SIG-M5 treated with dmso at 0.1 percent for 504 hours (cell line): ENCODE measurements at regions not wholly inside any gene's neighbourhood (a gene's known extent, or its start where the extent isn't known, plus 50 kb on each side); places are given as distances from the start of the nearest gene placed in this dataset.
"Not testable (repeated sequence)": the region's sequence is repeated elsewhere in the genome, so short reads cannot be mapped to it uniquely, and the experiment has no call there.

ENCODE experiments used
- DNase-seq: peaks from one replicate; lab custom pipeline; 2025; ENCODE audit not compliant: unreplicated experiment; lab: John Stamatoyannopoulos, UW

DNA sequence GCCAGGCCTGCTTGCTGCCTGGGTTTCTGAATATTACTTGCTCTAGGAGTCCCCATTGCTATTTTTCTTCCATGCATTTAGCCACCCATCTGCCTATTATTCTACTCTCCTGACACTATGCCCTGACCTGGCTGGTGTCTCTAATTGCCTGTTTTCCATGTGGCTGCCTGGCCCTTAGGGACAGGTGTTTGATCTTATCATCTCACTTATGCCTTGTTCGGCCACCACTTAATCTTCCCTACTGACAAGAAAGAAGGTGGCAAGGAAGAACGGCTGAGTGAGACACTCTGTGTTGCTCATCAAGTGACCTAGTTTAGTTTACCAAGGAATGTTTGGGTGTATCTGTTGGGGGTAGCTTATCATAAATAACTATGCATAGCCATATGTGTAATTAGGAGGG, 50.4 kb upstream of the RAPH1 start:
- DNase-seq, result no peak

DNA sequence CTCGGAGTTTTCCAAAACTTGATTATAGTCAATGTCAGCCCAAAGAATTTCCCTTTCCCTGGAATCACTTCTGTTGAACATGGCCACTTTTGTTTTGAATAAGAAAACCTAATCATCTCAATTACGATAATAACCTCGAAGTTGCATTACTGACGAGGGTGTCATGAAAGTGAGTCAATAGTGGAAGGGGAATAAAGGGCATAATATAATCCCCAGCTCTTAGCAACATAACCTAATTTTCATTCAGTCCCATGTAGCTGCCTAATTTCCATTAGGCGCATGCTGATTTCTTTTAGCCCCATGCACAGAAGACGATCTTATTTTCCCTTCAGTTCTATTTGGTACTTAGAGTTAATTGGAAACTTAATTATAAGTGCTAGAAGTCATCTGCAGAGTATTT, 51.1 kb upstream of the RAPH1 start:
- DNase-seq, result no peak

DNA sequence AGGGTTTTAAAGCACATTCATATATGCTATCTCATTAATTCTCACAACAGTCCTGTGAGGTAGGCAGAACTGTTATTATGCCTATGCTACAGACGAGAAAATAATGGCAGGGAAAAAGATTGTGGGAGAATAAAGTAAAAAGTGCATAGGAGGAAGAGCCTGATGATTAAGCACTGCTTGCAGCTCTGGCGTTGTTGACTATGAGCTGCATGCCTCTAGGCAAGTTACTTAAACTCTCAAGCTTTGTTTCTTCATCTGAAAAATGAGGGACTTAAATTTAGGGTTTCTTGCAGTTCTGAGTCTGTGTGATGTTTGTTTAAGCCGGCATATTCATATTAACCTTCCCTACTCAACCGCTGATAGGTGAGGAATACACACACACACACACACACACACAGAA, 51.6 kb upstream of the RAPH1 start:
- DNase-seq, result no peak

DNA sequence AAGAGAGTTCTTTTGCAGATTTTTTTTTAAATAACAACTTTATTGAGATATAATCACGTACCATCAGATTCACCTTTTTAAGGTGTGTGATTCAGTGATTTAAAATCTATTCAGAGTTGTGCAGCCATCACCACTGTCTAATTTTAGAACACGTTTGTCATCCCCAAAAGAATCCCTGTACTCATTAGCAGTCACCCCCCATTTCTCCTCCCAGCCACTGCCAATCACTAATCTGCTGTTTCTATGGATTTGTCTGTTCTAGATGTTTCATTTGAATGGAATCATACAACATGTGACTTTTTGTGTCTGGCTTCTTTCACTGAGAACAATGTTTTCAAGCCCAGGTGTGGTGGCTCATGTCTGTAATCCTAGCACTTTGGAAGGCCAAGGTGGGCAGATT, 55.4 kb upstream of the RAPH1 start:
- no peak for DNase-seq

DNA sequence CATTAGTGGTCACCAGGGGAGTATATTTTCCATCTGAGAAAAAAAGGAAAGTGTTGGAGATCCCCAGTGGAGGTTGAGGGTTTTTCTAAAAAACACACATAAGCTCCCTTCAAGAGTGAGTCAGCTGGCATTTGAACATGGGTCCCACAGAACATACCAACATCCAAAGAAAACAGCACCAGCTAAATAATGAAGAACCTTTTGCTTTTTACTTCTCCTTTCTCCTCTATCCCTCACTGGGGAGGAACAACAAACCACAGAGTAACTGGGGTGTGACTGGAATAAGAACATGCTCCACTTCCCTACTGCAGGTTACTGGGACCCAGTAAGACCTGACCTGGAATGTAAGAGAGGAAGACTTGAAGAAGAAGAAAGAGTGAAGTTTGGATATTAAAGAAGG, 56.5 kb upstream of the RAPH1 start:
- DNase-seq, result peak; percentile 44

DNA sequence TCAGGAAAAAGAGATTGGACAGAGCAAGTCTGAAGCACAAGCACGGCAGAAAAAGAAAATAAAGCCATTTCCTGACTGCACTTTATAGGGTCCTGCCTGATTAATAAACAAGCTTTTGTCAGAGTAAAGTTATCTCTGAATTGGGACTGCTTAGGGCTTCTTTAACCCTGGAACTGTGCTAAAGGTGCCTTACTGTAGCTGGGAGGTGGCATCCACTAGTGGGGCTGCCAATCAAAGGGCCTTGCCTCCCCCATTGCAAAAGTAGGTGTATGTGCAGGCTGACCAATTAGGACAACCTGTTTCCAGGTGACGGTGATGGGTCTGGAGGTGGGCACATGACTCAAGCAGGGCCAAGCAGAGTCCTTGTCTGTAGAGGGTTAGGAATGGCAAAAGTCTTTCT, 57.4 kb upstream of the RAPH1 start:
- no peak for DNase-seq

DNA sequence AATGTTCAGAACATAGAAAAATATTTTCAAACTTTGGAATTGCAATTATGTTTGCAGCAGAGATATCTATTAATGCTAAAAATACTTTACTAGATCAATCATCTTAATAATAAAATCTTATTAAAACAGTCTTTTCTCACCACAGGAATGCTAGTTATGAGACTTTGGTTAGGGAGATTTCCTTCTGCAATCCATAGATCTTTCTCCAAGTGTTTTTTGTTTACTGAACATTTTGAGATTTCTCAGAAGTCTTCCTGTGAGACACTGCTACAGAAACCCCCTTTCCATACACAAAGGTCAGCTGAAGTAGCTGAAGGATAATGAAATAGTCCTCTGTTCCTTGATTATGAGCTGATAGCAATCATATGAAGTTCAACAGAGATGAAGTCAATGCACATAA, 59.4 kb upstream of the RAPH1 start:
- no peak for DNase-seq

DNA sequence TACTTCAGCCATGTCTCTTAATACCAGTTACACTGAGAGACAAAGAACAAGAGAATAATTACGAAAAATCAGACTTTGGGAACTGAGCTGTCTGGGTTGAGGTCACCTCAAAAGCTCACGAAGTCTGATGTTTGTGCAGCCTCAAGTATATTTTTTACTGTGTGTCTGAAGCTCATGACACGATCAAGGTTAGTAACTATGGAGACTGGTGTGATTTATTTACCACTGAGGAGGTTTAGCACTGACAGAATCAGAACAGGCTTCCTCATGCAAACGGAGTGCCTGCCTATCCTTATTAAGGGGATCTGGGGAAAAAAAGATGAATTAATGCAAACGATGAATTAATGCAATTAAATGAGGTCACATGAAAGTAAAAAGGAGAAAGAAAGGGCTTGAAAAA, 61.1 kb upstream of the RAPH1 start:
- no peak for DNase-seq

DNA sequence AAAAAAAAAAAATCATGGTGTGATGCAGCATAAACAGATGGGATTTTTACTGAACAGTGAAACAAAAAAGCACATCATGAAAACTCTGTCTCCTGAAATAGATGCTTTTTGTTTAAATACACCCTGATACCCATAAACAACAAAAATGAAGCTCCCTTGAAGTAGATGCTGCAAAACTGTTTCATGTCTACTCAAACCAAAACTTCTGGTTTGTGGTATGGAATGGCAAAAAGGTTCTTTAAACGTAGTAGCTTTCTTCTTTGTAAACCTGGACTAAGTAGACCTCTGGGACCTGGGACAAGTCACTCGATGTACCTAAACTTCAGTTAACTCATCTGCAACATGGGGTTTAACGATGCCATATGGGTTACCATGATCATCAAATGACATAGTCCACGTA, 64.4 kb upstream of the RAPH1 start:
- no peak for DNase-seq

DNA sequence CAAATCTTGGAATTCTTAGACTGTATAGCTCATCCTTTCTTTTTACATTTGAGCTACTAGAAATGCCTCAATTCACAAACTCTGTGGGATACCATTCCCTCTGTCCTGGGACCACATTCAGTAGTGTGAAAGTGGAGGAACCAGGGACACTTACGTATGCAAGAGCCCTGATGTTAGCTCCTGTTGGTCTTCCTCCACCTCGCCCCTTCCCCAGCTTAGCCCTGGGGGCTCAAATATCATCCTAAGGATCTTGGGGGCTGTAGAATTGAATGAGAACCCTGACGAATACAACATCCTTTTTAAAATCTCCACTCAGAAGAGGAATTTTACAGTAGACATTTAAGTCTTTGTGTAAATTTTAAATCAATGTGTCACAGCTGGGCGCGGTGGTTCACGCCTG, 65.2 kb upstream of the RAPH1 start:
- DNase-seq, result no peak

DNA sequence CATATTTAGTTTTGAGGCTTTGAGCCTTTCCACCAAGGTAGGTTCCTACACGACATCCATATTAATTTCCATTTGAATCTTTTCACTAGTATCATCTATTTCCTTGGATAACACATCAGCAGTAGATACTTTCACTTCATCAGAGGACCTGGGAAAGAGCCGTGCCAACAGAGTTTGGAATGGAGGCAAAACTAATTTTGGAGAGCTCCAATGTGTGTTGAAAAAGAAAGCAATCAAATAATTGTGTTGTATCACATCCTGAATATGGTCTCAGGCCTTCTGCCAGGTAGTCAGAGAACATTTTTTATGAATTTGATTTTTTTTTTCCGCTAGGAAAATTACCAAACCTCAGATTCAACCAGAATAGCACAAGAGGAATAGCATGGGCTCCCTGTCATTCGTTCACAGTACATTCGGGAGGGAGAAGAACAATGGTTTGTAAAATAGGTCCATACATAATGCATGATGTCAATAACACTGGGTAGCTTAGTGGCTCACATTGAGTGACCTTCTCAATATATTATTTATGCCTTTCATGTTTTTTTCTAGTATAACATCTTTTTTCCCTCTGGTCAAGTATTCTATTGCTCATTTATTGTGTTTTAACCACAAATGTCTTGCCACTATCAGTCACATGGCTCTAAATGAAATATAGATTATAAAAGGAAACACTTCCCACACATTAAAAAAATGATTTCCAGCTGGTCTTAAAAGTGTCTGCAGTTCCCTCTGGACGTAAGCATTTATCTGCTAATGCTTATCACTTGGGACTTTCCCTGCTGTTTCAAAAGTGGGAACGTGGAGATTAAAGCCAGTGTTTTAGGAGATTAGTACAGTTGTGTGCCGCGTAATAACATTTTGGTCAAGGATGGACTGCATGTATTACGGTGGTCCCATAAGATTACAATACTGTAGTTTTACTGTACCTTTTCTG, 68.6 kb upstream of the RAPH1 start:
- DNase-seq, result no peak

DNA sequence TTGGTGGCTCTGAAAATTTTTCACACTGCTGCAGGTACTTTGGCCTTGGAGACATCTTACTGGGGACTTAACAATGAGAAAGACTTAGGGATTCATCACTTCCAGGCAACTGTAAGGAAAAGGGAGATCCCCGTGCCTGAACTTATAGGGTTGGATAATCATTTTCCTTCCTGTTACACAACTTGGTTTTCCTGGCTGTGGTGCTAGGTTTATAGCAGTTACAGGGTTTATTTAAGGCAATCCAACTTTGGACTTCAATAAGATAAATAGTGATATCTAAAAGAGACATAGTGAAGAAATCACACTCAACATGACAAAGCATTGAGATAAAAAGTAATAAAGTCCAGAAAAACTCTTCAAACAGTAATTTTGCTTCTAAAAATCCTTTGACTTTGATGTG, 70.2 kb upstream of the RAPH1 start:
- DNase-seq, result no peak

DNA sequence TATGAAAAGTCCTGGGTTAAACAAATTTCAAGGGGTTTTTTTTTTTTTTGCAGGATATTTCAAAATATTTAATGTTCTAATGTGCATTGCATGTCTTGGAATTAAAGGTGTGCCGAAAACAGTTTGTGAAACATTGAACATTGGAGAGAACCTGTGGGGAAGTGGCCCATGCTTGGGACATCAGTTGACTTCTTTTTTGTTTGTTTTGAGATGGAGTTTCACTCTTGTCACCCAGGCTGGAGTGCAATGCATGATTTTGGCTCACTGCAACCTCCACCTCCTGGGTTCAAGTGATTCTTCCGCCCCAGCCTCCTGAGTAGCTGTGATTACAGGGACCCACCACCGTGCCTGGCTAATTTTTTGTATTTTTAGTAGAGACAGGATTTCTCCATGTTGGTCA, 71.0 kb upstream of the RAPH1 start:
- DNase-seq, result no peak

DNA sequence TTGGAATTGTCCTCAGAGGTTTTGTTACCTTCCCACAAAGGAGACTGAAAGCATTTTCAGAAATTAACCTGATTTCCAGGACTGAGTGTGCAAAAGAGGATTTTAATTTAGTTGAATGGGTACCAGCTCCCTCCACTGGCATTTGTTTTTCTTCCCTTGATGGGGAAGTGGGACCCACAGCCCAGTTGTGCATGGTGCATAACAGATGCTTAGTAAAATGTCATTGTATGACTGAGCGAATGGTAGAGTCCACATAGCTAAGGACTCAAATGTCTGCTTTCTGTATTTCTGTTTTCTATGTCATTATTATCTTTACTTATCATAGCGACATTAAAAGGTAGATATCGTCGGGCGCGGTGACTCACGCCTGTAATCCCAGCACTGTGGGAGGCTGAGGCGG, 75.5 kb upstream of the RAPH1 start:
- no peak for DNase-seq

DNA sequence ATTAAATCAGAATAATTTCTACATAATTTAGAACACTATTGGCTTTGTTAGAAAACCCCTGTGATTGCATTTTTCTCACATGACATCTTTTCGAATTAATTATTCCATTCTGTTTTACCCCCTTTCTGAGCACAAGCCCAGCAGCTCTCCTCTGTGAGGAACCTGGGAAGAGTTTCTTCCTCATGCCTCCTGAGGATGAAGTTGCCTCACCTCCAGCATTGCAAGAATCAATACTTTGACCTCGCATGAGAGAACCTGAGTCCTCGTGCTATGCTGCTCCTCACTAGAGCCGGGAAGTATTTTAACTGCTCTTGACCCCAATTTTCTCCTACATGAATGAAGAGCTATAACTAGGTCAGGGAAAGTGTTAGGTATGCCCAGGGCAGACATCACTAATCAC, 77.1 kb upstream of the RAPH1 start:
- DNase-seq, result no peak

DNA sequence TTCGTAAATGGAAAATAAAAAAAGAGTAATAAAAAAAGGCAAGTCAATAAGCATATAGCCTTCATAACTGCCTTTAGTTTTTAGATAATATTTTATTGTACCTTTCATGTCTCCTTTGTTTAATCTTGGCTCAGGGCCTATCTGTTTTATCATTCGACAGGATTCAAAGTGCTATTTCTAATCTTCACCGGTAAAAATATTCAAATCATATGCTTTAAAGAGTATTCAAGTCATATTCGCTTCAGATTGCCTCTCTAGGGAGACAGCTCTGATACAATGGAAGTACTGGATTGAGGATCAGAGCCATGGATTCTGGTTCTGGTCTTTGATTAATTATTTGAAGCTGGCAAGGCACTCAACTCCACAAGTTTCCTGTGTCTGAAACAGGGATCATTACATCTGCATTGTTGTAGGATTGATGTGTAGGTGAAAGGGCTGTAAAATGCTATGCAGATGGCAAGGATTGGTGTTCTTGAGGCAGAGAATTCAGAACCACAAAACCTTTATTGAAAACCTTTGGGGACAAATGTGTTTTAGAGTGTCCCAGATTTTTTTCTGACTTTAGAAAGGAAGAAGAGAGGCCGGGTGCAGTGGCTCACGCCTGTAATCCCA, 84.3 kb upstream of the RAPH1 start:
- no peak for DNase-seq

DNA sequence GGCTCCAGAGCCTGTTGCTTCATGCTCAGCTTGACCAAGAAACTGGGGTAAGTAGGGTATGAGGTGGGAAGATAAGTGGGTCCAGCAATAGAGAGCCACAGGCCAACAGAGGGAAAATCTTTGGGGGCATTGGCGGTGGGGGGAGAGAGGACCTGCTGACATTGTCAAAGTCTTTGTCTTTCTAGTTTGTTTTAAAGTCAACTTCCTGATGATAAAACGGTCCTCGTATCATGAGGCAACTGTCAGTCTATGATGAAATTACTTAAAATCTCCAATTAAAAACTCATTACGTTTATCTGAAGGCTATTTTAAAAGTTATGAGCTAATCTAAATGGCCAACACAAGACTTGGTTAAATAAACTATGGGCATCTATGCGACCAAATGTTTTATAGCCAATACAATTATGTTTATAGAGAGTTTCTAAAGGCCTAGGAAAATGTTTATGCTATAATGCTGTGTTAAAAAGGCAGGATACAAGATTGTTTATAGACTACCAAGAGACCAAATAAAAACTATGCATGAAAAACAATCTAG, 84.4 kb upstream of the CD28 start:
- DNase-seq, result no peak

DNA sequence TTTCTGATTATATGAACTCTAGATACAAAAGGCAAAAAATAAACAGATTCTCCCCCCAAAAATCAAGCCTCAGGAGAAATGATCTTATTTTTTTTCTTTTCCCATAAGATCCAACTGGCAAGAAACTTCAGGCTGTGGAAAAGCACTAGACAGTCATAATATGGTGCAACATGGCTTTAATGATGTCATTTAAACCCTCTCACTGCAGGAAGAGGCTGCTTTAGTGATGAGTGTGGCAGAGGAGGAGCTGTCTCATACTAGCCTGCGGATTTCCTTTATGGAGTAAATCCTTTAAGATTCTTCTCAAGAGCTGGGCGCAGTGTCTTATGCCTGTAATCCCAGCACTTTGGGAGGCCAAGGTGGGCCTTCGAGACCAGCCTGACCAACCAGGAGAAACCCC, 83.3 kb upstream of the CD28 start:
- DNase-seq, result no peak

DNA sequence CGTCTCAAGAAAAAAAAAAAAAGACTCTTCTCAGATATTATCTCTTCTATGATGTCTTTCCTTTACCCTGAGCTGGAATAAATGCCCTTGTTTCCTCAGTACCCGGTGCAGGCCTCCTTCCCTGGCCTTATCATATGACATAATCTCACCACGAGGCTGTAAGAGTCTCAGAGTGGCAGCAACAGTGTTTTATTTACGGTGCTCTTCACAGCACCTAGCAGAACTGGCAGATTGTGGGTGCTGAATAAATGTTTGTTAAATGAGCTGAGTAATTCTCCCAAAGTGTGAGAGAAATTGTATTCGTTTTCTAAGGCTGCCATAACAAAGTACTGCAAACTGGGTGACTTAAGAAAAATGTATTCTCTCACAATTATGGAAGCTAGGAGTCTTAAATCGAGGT, 82.8 kb upstream of the CD28 start:
- DNase-seq, result no peak

DNA sequence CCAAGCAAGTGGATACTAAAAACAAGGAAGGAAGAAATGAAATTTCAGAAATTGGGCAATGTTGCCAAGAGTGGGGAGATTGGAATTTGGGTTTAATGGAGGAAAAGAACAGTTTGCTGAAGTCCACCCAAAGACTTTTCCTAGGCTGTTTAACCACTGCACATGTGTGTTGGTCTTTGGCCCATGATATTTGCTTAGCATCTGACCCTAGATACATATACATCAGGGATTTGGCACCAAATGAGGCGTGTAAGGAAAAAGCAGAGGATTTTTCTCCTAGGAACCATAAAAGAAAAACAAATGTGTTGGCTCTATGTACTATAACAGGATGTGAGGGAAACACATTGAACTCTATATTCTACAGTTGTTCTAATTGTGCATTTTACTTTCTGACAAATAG, 80.7 kb upstream of the CD28 start:
- no peak for DNase-seq

DNA sequence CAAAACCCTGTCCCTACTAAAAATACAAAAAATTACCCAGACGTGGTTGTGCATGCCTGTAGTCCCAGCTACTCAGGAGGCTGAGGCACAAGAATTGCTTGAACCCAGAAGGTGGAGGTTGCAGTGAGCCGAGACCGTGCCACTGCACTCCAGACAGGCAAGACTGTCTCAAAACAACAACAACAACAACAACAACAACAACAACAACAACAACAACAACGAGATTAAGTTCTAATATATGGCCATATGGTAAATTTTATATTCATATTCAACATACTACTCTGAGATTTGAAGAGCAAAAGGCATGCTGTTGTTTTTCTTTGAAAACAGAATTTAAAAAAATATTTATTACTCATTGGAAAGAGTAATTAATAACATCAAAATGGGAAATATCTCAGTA, 80.2 kb upstream of the CD28 start:
- DNase-seq, result not testable (repeated sequence)

DNA sequence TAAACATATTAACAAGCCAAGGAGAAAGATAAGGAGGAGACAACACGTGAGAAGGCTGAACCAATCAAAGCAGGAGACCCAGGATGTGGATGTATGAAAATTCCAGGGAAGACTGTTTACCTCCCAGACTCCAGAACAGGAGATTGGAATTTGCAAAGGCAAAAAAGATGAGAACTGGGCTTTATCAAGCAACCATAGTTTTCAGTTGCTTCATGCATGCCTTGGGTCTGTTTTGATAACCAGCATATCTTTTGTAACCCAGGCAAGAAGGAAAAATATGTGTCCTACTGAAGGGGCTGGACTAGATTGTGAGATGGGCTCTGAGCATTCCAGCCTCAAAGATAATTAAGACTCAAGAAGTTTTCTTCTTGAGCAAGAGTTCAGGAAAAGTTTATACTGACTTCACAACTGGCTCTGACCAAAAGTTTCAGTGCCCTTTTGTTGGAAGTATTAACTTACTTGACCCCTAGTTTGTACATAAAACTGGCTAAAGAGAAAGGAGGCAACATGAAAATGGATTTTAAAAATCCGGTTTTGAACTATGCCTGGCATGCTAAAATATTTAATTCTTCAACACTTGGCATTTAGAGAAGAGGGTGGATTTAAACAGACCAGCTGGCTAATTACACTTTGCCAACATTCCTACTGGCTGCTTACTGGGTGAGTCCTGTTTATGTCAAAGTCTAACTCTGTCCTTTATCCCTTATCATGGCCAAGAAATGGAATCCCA, 79.3 kb upstream of the CD28 start:
- DNase-seq, result no peak
